ENCODE measurements at regions not wholly inside any gene's neighbourhood (a gene's known extent, or its start where the extent isn't known, plus 50 kb on each side); places are given as distances from the start of the nearest gene placed in this dataset.

- DNase-seq = no peak
These were observed 53.3 kb upstream of the TOP3B start for GRCh38 chr22:22035771-22036314.

- DNase-seq = no peak
These were observed 52.6 kb upstream of the TOP3B start for GRCh38 chr22:22035203-22035602.

GRCh38 chr22:22034469-22035132 is 52.0 kb upstream of the TOP3B start:
- no peak for DNase-seq

- no peak for DNase-seq
These were observed 51.3 kb upstream of the TOP3B start for GRCh38 chr22:22033803-22034468.

- no peak for DNase-seq
These were observed 50.6 kb upstream of the TOP3B start for GRCh38 chr22:22032906-22033802.

DNA sequence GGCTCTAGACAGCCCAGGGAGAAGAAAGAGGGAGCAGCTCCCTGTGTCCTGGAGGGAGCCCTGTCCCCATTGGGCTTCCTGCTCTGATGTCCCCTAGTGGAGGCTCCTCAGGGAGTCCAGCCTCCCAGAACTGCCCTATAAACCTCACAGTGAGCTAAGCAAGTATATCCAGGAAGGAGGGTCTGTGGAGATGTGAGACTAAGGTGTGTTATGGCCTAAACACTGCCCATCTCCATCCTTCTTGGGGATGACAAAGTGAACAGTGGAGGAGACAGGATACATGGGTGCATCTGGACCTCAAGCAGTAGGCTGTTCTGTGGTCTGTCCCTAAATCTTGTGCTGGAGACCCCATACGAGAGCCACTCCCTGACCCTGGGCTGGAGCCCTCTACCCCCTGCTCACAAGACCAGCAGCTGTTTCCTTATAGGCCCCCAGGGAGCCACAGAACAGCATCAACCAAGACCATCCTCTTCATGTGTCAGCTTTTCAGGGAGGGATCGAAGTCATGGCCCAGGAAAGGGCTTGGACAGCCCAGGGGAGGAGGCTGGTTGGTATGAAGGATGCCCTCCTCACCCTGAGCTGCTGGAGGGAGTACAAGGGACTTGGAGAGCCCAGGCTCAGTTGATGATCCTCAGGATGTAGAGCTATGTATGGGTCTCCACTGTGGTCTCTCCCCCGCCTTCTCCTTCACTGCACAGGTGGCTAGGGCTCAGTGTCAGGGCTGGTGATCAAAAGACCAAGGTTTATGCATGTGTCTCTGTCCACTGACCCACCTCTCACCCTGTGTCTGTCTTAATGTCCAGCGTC is 49.7 kb upstream of the TOP3B start:
- no peak for DNase-seq

All from HCEC 1CT (cell line).